Natural killer cell (primary cell): ENCODE measurements at regions not wholly inside any gene's neighbourhood (a gene's known extent, or its start where the extent isn't known, plus 50 kb on each side); places are given as distances from the start of the nearest gene placed in this dataset.

ENCODE experiments used
- ATAC-seq, 3 donors: fragments of 150-1000 bp in 2 of 3; fragments of 200-7000 bp in 1 of 3; cut with Tn5 transposase; 1 replicate in 1 of 3; 2 replicates in 2 of 3; pipeline ENCODE4 v1.10.0; 2021; ENCODE audit warnings: mild to moderate bottlenecking in 2 of 3, moderate library complexity in 2 of 3
- DNase-seq, 2 donors: peaks; one replicate each; pipeline versions ENCODE4 v3.0.0 to v3.0.0-alpha.2; 2013 to 2021; ENCODE audit warnings: mixed read lengths in 1 of 2
- H3K27ac ChIP-seq: one replicate; pipeline ENCODE4 v1.5.1; 2013; ENCODE audit warnings: mild to moderate bottlenecking, low read length
- H3K27me3 ChIP-seq: one replicate; pipeline ENCODE4 v1.6.1; 2013; ENCODE audit warnings: low read length; ENCODE audit not compliant: control insufficient read depth, insufficient read depth
- H3K36me3 ChIP-seq: one replicate; pipeline ENCODE4 v1.6.1; 2013; ENCODE audit warnings: low read length; ENCODE audit not compliant: control insufficient read depth, insufficient read depth
- H3K4me1 ChIP-seq: one replicate; pipeline ENCODE4 v1.6.1; 2013; ENCODE audit warnings: low read length; ENCODE audit not compliant: control insufficient read depth, insufficient read depth
- H3K4me3 ChIP-seq: one replicate; pipeline ENCODE4 v1.5.1; 2013; ENCODE audit warnings: low read length
- H3K9me3 ChIP-seq: one replicate; pipeline ENCODE4 v1.6.1; 2013; ENCODE audit warnings: low read length; ENCODE audit not compliant: control insufficient read depth, insufficient read depth
- H3K27ac Mint-ChIP-seq, 2 donors: one replicate each; pipeline ENCODE4 v1.8.0; 2022; ENCODE audit warnings: mild to moderate bottlenecking in 2 of 2, mixed read lengths in 2 of 2, moderate library complexity in 1 of 2
- H3K27me3 Mint-ChIP-seq, 2 donors: one replicate each; pipeline ENCODE4 v1.8.0; 2022; ENCODE audit warnings: low read depth in 2 of 2, mixed read lengths in 2 of 2
- H3K36me3 Mint-ChIP-seq: one replicate; pipeline ENCODE4 v1.8.0; 2022; ENCODE audit warnings: mixed read lengths
- H3K4me1 Mint-ChIP-seq, 2 donors: one replicate each; pipeline ENCODE4 v1.8.0; 2022; ENCODE audit warnings: mixed read lengths in 2 of 2
- H3K4me3 Mint-ChIP-seq: one replicate; pipeline ENCODE4 v1.8.0; 2022; ENCODE audit warnings: mild to moderate bottlenecking, moderate library complexity, mixed read lengths
- H3K9me3 Mint-ChIP-seq, 2 donors: one replicate each; pipeline ENCODE4 v1.8.0; 2022; ENCODE audit warnings: mixed read lengths in 2 of 2
- WGBS: methylation state at CpG from one replicate; pipeline ENCODE4 v1.1.7; 2013; ENCODE audit warnings: missing lambda C conversion rate; ENCODE audit not compliant: insufficient coverage; 5-methylcytosine and 5-hydroxymethylcytosine counted together
- intact Hi-C: fragments of 100-400 bp; cut with micrococcal nuclease; formaldehyde crosslinking; loops from one replicate; pipeline ENCODE4 v1.14.2; 2022
- TF ChIP-seq, protein P1 (sequence below): fragments of 200-600 bp; IDR thresholded peaks from one replicate; pipeline ENCODE4 v1.8.0; 2022; ENCODE audit warnings: antibody characterized with exemption

DNA sequence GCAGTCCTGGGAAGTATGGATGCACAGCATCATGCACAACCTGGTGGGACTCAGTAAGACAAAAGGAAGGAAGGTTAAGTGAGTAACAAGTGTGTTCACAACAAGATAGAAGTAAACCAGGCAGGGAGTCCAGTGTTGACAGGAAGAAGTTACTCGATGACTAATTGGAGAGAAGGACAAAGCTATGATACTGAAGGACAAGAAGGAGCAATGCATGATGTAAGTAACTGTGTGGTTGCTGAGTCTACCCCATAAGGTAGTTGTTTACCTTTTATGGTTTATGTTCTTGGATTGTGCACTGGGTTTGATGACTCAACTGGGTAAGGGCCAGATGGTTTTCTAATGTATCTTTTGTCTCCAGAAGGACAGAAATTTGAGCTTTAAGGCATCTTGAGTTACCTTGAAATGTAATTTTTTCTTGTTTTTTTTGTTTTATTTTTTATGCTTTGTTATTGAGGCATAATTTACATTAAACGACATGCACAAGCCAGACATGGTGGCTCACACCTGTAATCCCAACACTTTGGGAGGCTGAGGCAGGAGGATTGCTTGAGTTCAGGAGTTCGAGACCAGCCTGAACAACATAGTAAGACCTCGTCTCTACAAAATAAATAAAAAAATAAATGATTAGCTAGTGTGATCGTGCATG is 89.2 kb upstream of the CAST start:
- Mint-ChIP-seq H3K9me3 (no peaks in the 10 kb centered on the region), H3K36me3 (no peaks in the 10 kb centered on the region), H3K27ac (no peak overlapping the region), H3K27me3 (peaks cover 18 to 49% of the 10 kb centered on the region in 2 donors), H3K4me3 (no peak overlapping the region), H3K4me1 (no peaks in the 10 kb centered on the region)
- WGBS: 89% methylated on average over 3 of the region's 5 CpGs
- no peaks in the 10 kb centered on the region for H3K9me3 ChIP-seq
- H3K27me3 ChIP-seq: no peaks in the 10 kb centered on the region
- no peaks in the 10 kb centered on the region for H3K36me3 ChIP-seq
- H3K4me1 ChIP-seq: no peaks in the 10 kb centered on the region
- intact Hi-C loops: no loop called here
- no peak overlapping the region for H3K4me3 ChIP-seq
- no peak for ATAC-seq
- no peak for DNase-seq
- H3K27ac ChIP-seq: no peak overlapping the region
- TF ChIP-seq, protein P1, sequence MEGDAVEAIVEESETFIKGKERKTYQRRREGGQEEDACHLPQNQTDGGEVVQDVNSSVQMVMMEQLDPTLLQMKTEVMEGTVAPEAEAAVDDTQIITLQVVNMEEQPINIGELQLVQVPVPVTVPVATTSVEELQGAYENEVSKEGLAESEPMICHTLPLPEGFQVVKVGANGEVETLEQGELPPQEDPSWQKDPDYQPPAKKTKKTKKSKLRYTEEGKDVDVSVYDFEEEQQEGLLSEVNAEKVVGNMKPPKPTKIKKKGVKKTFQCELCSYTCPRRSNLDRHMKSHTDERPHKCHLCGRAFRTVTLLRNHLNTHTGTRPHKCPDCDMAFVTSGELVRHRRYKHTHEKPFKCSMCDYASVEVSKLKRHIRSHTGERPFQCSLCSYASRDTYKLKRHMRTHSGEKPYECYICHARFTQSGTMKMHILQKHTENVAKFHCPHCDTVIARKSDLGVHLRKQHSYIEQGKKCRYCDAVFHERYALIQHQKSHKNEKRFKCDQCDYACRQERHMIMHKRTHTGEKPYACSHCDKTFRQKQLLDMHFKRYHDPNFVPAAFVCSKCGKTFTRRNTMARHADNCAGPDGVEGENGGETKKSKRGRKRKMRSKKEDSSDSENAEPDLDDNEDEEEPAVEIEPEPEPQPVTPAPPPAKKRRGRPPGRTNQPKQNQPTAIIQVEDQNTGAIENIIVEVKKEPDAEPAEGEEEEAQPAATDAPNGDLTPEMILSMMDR: no peak

DNA sequence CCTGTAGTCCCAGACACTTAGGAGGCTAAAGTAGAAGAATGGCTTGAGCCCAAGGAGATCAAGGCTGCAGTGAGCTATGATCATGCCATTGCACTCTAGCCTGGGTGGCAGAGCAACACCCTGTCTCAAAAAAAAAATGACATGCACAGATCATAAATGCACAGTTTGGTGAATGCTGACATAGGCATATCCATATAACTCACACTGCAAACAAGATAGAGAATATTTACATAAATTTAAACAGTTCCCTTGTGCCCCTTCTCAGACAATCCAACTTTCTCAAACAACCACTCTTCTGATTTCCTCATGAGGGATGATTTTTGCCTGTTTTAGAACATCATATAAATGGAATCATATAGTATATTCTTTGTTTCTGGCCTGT is 88.7 kb upstream of the CAST start:
- TF ChIP-seq, protein P1: no peak
- Histone ChIP-seq H3K9me3 (no peaks in the 10 kb centered on the region), H3K27me3 (no peaks in the 10 kb centered on the region), H3K4me1 (no peaks in the 10 kb centered on the region), H3K36me3 (no peaks in the 10 kb centered on the region), H3K4me3 (no peak overlapping the region), H3K27ac (no peak overlapping the region)
- intact Hi-C loops: no loop called here
- Mint-ChIP-seq H3K4me1 (no peaks in the 10 kb centered on the region), H3K36me3 (no peaks in the 10 kb centered on the region), H3K27me3 (peaks cover 18 to 54% of the 10 kb centered on the region in 2 donors), H3K27ac (no peak overlapping the region), H3K9me3 (no peaks in the 10 kb centered on the region), H3K4me3 (no peak overlapping the region)
- no peak for DNase-seq
- no peak for ATAC-seq

DNA sequence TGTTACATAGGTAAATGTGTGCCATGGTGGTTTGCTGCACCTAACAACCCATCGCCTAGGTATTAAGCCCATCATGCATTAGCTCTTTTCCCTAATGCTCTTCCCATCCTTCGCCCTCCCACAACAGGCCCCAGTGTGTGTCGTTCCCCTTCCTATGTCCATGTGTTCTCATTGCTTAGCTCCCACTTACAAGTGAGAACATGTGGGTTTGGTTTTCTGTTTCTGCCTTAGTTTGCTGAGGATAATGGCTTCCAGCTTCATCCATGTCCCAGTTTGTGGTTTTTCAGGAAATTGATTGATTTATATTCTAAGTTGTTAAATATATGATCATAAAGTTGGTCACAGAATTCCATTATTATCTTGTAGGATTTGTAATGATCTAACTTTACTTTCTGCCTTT is 85.3 kb upstream of the CAST start:
- WGBS: 87% methylated on average over 3 of the region's 3 CpGs
- Histone ChIP-seq H3K36me3 (no peaks in the 10 kb centered on the region), H3K4me1 (no peaks in the 10 kb centered on the region), H3K9me3 (no peaks in the 10 kb centered on the region), H3K27ac (no peak overlapping the region), H3K4me3 (no peak overlapping the region), H3K27me3 (no peaks in the 10 kb centered on the region)
- Mint-ChIP-seq H3K4me1 (no peaks in the 10 kb centered on the region), H3K9me3 (no peaks in the 10 kb centered on the region), H3K4me3 (no peak overlapping the region), H3K36me3 (no peaks in the 10 kb centered on the region), H3K27ac (no peak overlapping the region), H3K27me3 (peaks cover 13 to 44% of the 10 kb centered on the region in 2 donors)
- intact Hi-C loops: no loop called here
- no peak for DNase-seq
- TF ChIP-seq, protein P1: no peak
- no peak for ATAC-seq

DNA sequence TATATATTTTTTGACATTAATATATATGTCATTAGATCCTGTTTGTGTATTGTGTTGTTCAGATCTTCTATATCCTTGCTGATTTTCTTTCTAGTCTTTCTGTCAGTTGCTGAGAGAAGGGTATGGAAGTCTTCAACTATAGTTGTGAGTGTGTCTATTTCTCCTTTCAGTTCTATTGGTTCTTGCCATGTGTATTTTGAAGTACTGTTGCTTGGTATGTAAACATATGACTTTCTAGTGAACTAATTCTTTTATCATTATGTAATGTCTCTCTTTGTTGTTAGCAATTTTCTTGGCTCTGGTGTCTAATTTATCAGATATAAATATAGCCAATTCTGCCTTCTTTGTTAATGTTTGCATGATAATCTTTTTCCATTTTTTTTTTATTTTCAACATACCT is 84.3 kb upstream of the CAST start:
- TF ChIP-seq, protein P1: no peak
- intact Hi-C loops: no loop called here

More for the DNA sequence above, 84.3 kb upstream of the CAST start:
- DNase-seq (no peak), ATAC-seq (no peak)
- Mint-ChIP-seq H3K27me3 (peaks cover 9 to 44% of the 10 kb centered on the region in 2 donors), H3K9me3 (no peaks in the 10 kb centered on the region), H3K27ac (no peak overlapping the region), H3K4me1 (no peaks in the 10 kb centered on the region), H3K36me3 (no peaks in the 10 kb centered on the region), H3K4me3 (no peak overlapping the region)
- Histone ChIP-seq H3K36me3 (no peaks in the 10 kb centered on the region), H3K27ac (no peak overlapping the region), H3K4me3 (no peak overlapping the region), H3K9me3 (no peaks in the 10 kb centered on the region), H3K4me1 (no peaks in the 10 kb centered on the region), H3K27me3 (no peaks in the 10 kb centered on the region)
